Left lobe of liver (tissue), 2 donors: ENCODE measurements at regions not wholly inside any gene's neighbourhood (a gene's known extent, or its start where the extent isn't known, plus 50 kb on each side); places are given as distances from the start of the nearest gene placed in this dataset.

Experiments
- ATAC-seq: fragments of 200-7000 bp; cut with Tn5 transposase; one replicate; pipeline ENCODE4 v1.9.1; 2020; ENCODE audit warnings: mild to moderate bottlenecking, moderate library complexity
- DNase-seq: peaks from one replicate; pipeline ENCODE4 v3.0.0-alpha.2; 2020; ENCODE audit warnings: low spot score
- donor health status: DM: no; HTN: no; CAD: no; lungs with moderate emphysema.
- donor health status: DM: no; HTN: yes; CAD: no.

GRCh38 chr2:19725392-19725791 is 176.4 kb downstream of the TTC32 start:
- ATAC-seq (no peak), DNase-seq (no peak)

- ATAC-seq = no peak
- no peak for DNase-seq
Observed at GRCh38 chr2:19723021-19723420, 178.8 kb downstream of the TTC32 start.

GRCh38 chr2:19722531-19722971 is 179.2 kb downstream of the TTC32 start:
- ATAC-seq = no peak
- DNase-seq = no peak

- no peak for DNase-seq
- ATAC-seq = no peak
Observed at GRCh38 chr2:19720306-19720705, 181.5 kb downstream of the TTC32 start.

GRCh38 chr2:19719540-19719939 is 182.2 kb downstream of the TTC32 start:
- DNase-seq (no peak), ATAC-seq (no peak)

GRCh38 chr2:19717446-19717845 is 184.3 kb downstream of the TTC32 start:
- ATAC-seq = no peak
- no peak for DNase-seq

- ATAC-seq (no peak), DNase-seq (no peak)
Observed at GRCh38 chr2:19714926-19715325, 186.9 kb downstream of the TTC32 start.

GRCh38 chr2:19712850-19713249 is 188.9 kb downstream of the TTC32 start:
- DNase-seq = no peak
- no peak for ATAC-seq

- ATAC-seq (no peak), DNase-seq (no peak)
Observed at GRCh38 chr2:19711470-19712372, 190.1 kb downstream of the TTC32 start.

GRCh38 chr2:19710230-19710629 is 191.6 kb downstream of the TTC32 start:
- ATAC-seq (no peak), DNase-seq (no peak)

- DNase-seq (no peak), ATAC-seq (no peak)
Observed at GRCh38 chr2:19709553-19709952, 192.2 kb downstream of the TTC32 start.

- ATAC-seq (no peak), DNase-seq (no peak)
Observed at GRCh38 chr2:19708776-19709175, 193.0 kb downstream of the TTC32 start.

GRCh38 chr2:19706332-19706731 is 195.5 kb downstream of the TTC32 start:
- ATAC-seq = no peak

GRCh38 chr2:19702267-19702666 is 199.5 kb downstream of the TTC32 start:
- ATAC-seq (no peak), DNase-seq (no peak)

More at GRCh38 chr2:19706332-19706731, 195.5 kb downstream of the TTC32 start:
- no peak for DNase-seq

- DNase-seq = no peak
Observed at GRCh38 chr2:19700861-19701585, 200.8 kb downstream of the TTC32 start.

GRCh38 chr2:19697131-19697530 is 204.7 kb downstream of the TTC32 start:
- DNase-seq (no peak), ATAC-seq (no peak)

More at GRCh38 chr2:19700861-19701585, 200.8 kb downstream of the TTC32 start:
- ATAC-seq = no peak

- ATAC-seq = no peak
Observed at GRCh38 chr2:19695706-19696105, 206.1 kb downstream of the TTC32 start.

GRCh38 chr2:19691892-19692291 is 209.9 kb downstream of the TTC32 start:
- ATAC-seq (peak; percentile 39), DNase-seq (peak; percentile 49)

More at GRCh38 chr2:19695706-19696105, 206.1 kb downstream of the TTC32 start:
- no peak for DNase-seq

GRCh38 chr2:19690429-19690828 is 211.4 kb downstream of the TTC32 start:
- no peak for DNase-seq
- no peak for ATAC-seq

- DNase-seq (no peak), ATAC-seq (no peak)
Observed at GRCh38 chr2:19689646-19690168, 212.1 kb downstream of the TTC32 start.

GRCh38 chr2:19688059-19688458 is 213.7 kb downstream of the TTC32 start:
- DNase-seq = no peak

More at GRCh38 chr2:19688059-19688458, 213.7 kb downstream of the TTC32 start:
- ATAC-seq = no peak
